ENCODE measurements at regions not wholly inside any gene's neighbourhood (a gene's known extent, or its start where the extent isn't known, plus 50 kb on each side); places are given as distances from the start of the nearest gene placed in this dataset.

GRCh38 chr6:14707971-14708465 is 537.9 kb upstream of the JARID2 start:
- DNase-seq, result no peak

GRCh38 chr6:14709066-14709670 is 536.7 kb upstream of the JARID2 start:
- no peak for DNase-seq

GRCh38 chr6:14709900-14710299 is 536.0 kb upstream of the JARID2 start:
- no peak for DNase-seq

- no peak for DNase-seq
Observed at GRCh38 chr6:14710421-14710820, 535.4 kb upstream of the JARID2 start.

- DNase-seq, result no peak
Observed at GRCh38 chr6:14711056-14711703, 534.7 kb upstream of the JARID2 start.

- no peak for DNase-seq
Observed at GRCh38 chr6:14711704-14712379, 534.0 kb upstream of the JARID2 start.

- DNase-seq, result no peak
Observed at GRCh38 chr6:14713008-14713960, 532.6 kb upstream of the JARID2 start.

- no peak for DNase-seq
Observed at GRCh38 chr6:14713966-14714631, 531.8 kb upstream of the JARID2 start.

- no peak for DNase-seq
Observed at GRCh38 chr6:14715076-14715475, 530.8 kb upstream of the JARID2 start.

GRCh38 chr6:14716499-14717146 is 529.2 kb upstream of the JARID2 start:
- DNase-seq, result no peak

GRCh38 chr6:14717307-14717706 is 528.6 kb upstream of the JARID2 start:
- DNase-seq, result no peak

GRCh38 chr6:14718861-14719260 is 527.0 kb upstream of the JARID2 start:
- no peak for DNase-seq

- DNase-seq, result no peak
Observed at GRCh38 chr6:14719270-14719669, 526.6 kb upstream of the JARID2 start.

GRCh38 chr6:14720411-14721102 is 525.3 kb upstream of the JARID2 start:
- no peak for DNase-seq

GRCh38 chr6:14721103-14721758 is 524.6 kb upstream of the JARID2 start:
- no peak for DNase-seq

- no peak for DNase-seq
Observed at GRCh38 chr6:14722001-14722562, 523.8 kb upstream of the JARID2 start.

- DNase-seq, result no peak
Observed at GRCh38 chr6:14722704-14723103, 523.2 kb upstream of the JARID2 start.

- DNase-seq, result no peak
Observed at GRCh38 chr6:14723535-14724086, 522.3 kb upstream of the JARID2 start.

GRCh38 chr6:14724549-14724948 is 521.3 kb upstream of the JARID2 start:
- no peak for DNase-seq
